HG02623 (cell line): ENCODE measurements at regions not wholly inside any gene's neighbourhood (a gene's known extent, or its start where the extent isn't known, plus 50 kb on each side); places are given as distances from the start of the nearest gene placed in this dataset.
A peak's percentile ranks its signal among the peaks of the same experiment; 100 is the strongest.
"Not testable (repeated sequence)": the region's sequence is repeated elsewhere in the genome, so short reads cannot be mapped to it uniquely, and the experiment has no call there.

ENCODE experiments used
- ATAC-seq: cut with Tn5 transposase; IDR thresholded peaks from one replicate; pipeline ENCODE4 v1.9.1; 2021; ENCODE audit warnings: moderate library complexity; ENCODE audit not compliant: unreplicated experiment

GRCh38 chrX:118212817-118213183 is 96.2 kb upstream of the KLHL13 start:
- ATAC-seq: peak; percentile 81

- ATAC-seq: no peak
Observed at GRCh38 chrX:118215346-118215745, 98.7 kb upstream of the KLHL13 start.

DNA sequence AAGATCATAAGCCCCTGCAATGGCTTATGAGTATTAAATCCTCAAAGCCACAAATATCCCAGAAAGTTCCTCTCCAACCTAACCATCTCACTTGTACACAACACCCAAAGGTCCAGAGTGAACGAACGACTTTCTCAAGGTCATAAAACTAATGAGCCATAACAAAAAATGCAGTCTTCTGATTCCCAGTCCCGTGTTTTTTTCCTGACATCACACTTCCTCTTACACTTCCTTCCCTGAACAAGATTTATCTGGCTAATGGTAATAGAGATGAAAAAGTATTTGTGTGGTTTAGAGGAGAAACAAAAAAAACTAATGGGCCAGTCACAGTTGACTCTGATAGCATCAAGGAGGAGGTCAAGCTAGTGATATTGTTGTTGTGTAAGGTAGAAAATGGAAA is 99.5 kb upstream of the KLHL13 start:
- ATAC-seq: no peak

GRCh38 chrX:118216509-118216908 is 99.9 kb upstream of the KLHL13 start:
- no peak for ATAC-seq

DNA sequence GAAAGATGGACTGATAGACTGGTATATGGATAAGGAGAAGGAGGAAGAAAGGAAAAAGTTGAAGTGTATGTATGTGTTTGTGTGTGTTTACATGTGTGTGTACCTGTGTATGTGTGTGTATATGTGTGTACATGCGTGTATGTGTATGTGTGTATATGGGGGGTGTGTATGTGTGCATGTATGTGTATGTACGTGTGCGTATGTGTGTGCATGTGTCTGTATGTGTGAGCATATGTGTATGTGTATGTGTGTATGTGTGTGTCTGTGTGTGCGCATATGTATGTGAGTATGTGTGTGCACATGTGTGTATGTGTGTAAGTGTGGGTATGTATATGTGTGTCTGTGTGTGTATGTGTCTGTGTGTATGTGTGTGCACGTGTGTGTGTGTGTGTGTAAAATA is 101.5 kb upstream of the KLHL13 start:
- no peak for ATAC-seq

GRCh38 chrX:118218940-118219339 is 102.3 kb upstream of the KLHL13 start:
- no peak for ATAC-seq

GRCh38 chrX:118219866-118220265 is 103.3 kb upstream of the KLHL13 start:
- no peak for ATAC-seq

GRCh38 chrX:118220509-118220908 is 103.9 kb upstream of the KLHL13 start:
- no peak for ATAC-seq

- no peak for ATAC-seq
Observed at GRCh38 chrX:118221270-118221669, 104.7 kb upstream of the KLHL13 start.

- no peak for ATAC-seq
Observed at GRCh38 chrX:118221733-118222132, 105.1 kb upstream of the KLHL13 start.

- no peak for ATAC-seq
Observed at GRCh38 chrX:118222421-118222820, 105.8 kb upstream of the KLHL13 start.

- ATAC-seq: peak; percentile 74
Observed at GRCh38 chrX:118225711-118226428, 109.3 kb upstream of the KLHL13 start.

DNA sequence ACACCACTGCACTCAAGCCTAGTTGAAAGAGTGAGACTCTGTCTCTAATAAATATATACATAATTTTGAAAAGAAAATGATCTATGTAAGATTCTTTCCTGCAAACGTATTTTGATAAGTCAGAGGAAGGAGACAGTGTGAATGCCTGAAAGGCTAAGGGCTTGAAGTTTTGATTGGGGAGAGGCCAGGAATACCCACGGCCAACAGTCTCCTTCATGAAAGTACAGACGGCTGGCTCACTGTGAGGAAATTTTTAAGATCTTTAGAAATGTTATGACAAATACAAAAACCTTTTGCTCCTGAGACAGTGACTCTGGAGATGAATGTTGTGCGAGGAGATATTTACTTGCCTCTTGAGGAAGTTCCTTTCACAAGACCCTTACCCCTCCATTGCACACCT is 111.4 kb upstream of the KLHL13 start:
- no peak for ATAC-seq

- ATAC-seq: no peak
Observed at GRCh38 chrX:118228456-118228855, 111.8 kb upstream of the KLHL13 start.

DNA sequence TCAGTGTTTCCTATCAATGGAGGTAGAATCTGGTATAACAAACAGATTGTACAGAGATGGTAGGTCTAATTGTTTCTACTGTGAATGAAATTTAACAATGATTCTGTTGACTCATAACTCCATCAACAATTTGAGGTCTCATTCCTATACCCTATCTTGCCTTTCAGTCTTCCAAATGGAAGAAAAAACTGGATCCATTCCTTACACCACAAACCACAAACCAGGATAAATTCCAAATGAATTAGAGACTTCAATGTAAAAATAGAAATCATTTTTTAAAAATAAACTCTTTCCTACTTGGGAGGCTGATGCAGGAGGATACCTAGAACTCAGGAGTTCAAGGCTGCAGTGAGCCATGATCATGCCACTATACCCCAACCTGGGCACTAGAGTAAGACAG is 114.4 kb upstream of the WDR44 start:
- no peak for ATAC-seq

DNA sequence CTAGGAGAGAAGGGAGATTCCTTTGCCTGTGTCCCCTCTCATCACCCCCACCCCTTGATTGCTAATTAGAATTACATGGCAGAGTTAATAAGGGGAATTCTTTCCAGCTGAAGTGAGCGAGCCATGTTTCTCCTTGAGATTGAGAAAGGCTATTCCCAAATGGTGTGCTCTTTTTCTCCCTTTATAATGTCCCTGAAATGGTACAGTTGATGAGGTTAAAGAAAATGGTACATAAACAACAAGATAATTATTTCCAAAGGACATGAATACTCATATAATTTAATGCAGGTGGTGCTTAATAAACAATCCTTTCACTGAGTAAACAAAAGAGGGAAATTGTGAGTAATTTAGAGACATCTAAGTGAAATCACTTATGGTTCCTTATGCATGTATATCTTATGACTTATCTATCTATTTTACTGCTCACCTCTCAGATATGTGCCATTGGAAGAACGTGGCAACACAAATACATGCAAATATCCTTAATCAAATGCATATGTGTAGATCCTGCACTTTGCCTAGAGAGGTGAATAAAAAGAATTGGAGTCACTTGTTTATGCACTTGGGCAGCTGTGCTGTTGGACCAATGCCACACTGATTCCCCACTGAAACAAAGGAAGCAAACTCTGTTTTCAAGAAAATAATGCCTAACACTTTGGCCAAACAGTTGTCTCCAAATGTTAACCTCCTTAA is 106.6 kb upstream of the WDR44 start:
- no peak for ATAC-seq

GRCh38 chrX:118239913-118240698 is 105.8 kb upstream of the WDR44 start:
- no peak for ATAC-seq

GRCh38 chrX:118246961-118247360 is 98.9 kb upstream of the WDR44 start:
- not testable (repeated sequence) for ATAC-seq

DNA sequence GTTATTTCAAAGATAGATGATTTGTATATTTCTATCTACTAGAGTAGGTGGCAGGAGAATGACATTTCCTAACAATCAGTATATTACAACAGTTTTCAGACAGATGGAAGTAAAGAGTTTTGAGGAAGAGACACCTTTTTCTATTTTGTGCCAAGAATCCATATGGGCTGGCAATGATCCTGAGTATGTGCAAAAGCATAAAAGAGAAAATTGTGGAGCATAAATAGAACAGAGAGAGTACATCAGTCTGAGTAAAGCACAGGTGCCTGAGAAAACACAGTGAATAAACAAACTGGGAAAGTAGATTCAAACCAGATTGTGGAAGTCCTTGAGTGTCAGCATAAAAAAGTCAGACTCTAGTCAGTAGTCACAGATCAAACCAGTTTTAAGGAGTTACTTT is 96.8 kb upstream of the WDR44 start:
- ATAC-seq: no peak

DNA sequence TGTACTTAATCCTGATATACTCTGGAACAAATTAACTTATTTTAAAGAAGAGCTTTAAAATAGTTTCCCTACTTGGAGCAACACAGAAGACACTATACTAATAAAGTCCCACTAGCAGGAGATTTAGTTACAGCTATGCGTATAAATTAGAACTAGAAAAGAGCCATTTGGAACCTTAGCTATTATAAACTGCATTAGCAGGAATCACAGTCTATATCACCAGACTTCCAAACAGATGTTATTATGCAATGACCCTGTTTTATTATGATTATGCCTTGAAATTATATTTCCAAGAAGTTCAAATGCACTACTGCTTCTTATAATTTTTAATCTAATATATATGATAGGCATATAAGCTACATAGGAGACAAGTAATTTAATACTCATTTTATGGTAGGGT is 95.5 kb upstream of the WDR44 start:
- ATAC-seq: no peak

GRCh38 chrX:118251271-118251670 is 94.6 kb upstream of the WDR44 start:
- no peak for ATAC-seq

GRCh38 chrX:118252967-118253366 is 92.9 kb upstream of the WDR44 start:
- ATAC-seq: no peak
